Mesenchymal stem cell (in vitro differentiated cells and primary cell): ENCODE measurements at regions not wholly inside any gene's neighbourhood (a gene's known extent, or its start where the extent isn't known, plus 50 kb on each side); places are given as distances from the start of the nearest gene placed in this dataset.
A peak's percentile ranks its signal among the peaks of the same experiment; 100 is the strongest.

Experiments
- DNase-seq: peaks from one replicate; pipeline ENCODE4 v3.0.0-alpha.2; 2013
- H2AFZ ChIP-seq: one replicate; pipeline ENCODE4 v1.6.1; 2013; ENCODE audit warnings: low read depth, mild to moderate bottlenecking, control low read depth, inconsistent platforms, low read length, moderate library complexity
- H2AK5ac ChIP-seq: 2 replicates; pipeline ENCODE4 v1.6.1; 2013; ENCODE audit warnings: low read length, moderate library complexity, mild to moderate bottlenecking, inconsistent platforms; ENCODE audit not compliant: severe bottlenecking
- H2BK120ac ChIP-seq: one replicate; pipeline ENCODE4 v1.6.1; 2013; ENCODE audit warnings: low read depth, mild to moderate bottlenecking, inconsistent platforms, low read length, moderate library complexity
- H2BK12ac ChIP-seq, 2 experiments: one replicate each; pipeline ENCODE4 v1.6.1; 2013; ENCODE audit warnings: inconsistent platforms in 2 of 2, low read length in 2 of 2, mild to moderate bottlenecking in 2 of 2, moderate library complexity in 2 of 2, control low read depth in 1 of 2
- H2BK15ac ChIP-seq: one replicate; pipeline ENCODE4 v1.6.1; 2013; ENCODE audit warnings: mild to moderate bottlenecking, low read depth, inconsistent platforms; ENCODE audit not compliant: poor library complexity, severe bottlenecking
- H2BK5ac ChIP-seq: 2 replicates; pipeline ENCODE4 v1.6.1; 2013; ENCODE audit warnings: low read depth, mild to moderate bottlenecking, low read length, control low read depth, inconsistent platforms; ENCODE audit not compliant: poor library complexity, severe bottlenecking
- H3K14ac ChIP-seq, 2 experiments: one replicate each; pipeline ENCODE4 v1.6.1; 2013; ENCODE audit warnings: inconsistent platforms in 2 of 2, low read length in 2 of 2, control low read depth in 1 of 2, mild to moderate bottlenecking in 1 of 2, moderate library complexity in 1 of 2
- H3K18ac ChIP-seq, 2 experiments: one replicate each; pipeline ENCODE4 v1.6.1; 2013; ENCODE audit warnings: inconsistent platforms in 2 of 2, low read length in 2 of 2, control low read depth in 1 of 2, low read depth in 1 of 2, mild to moderate bottlenecking in 1 of 2
- H3K23ac ChIP-seq, 2 experiments: one replicate each; pipeline ENCODE4 v1.6.1; 2013; ENCODE audit warnings: inconsistent platforms in 2 of 2, low read length in 2 of 2, mild to moderate bottlenecking in 2 of 2, moderate library complexity in 2 of 2, control low read depth in 1 of 2
- H3K27ac ChIP-seq: 2 replicates; pipeline ENCODE4 v1.5.1; 2013; ENCODE audit warnings: mild to moderate bottlenecking, moderate library complexity, low read length, control low read depth, inconsistent platforms; ENCODE audit not compliant: poor library complexity, severe bottlenecking
- H3K27me3 ChIP-seq, 2 experiments: 2 replicates each; pipeline versions ENCODE4 v1.6.1 to v1.7.0; 2013; ENCODE audit warnings: low read length in 2 of 2, mild to moderate bottlenecking in 2 of 2, moderate library complexity in 2 of 2, control low read depth in 1 of 2, inconsistent platforms in 1 of 2; ENCODE audit not compliant: control insufficient read depth in 1 of 2, insufficient read depth in 1 of 2
- H3K36me3 ChIP-seq, 2 experiments: 2 replicates each; pipeline versions ENCODE4 v1.6.1 to v1.7.0; 2013; ENCODE audit warnings: low read length in 2 of 2, control low read depth in 1 of 2, inconsistent platforms in 1 of 2, low read depth in 1 of 2, mild to moderate bottlenecking in 1 of 2; ENCODE audit not compliant: insufficient read depth in 2 of 2, control insufficient read depth in 1 of 2
- H3K4ac ChIP-seq, 2 experiments: one replicate each; pipeline ENCODE4 v1.6.1; 2013; ENCODE audit warnings: inconsistent platforms in 2 of 2, low read length in 2 of 2, mild to moderate bottlenecking in 2 of 2, moderate library complexity in 2 of 2, control low read depth in 1 of 2, low read depth in 1 of 2
- H3K4me1 ChIP-seq: 2 replicates; pipeline ENCODE4 v1.6.1; 2013; ENCODE audit warnings: low read depth, low read length, control low read depth; ENCODE audit not compliant: control insufficient read depth, insufficient read depth
- H3K4me2 ChIP-seq: 2 replicates; pipeline ENCODE4 v1.6.1; 2013; ENCODE audit warnings: low read length, mild to moderate bottlenecking, inconsistent platforms; ENCODE audit not compliant: poor library complexity, severe bottlenecking
- H3K4me3 ChIP-seq, 2 experiments: 2 replicates each; pipeline versions ENCODE4 v1.5.1 to v1.7.0; 2013; ENCODE audit warnings: low read length in 2 of 2, mild to moderate bottlenecking in 2 of 2, control low read depth in 1 of 2, low read depth in 1 of 2; ENCODE audit not compliant: insufficient read depth in 1 of 2
- H3K79me1 ChIP-seq: replicated peaks from 2 replicates; pipeline ENCODE4 v1.6.1; 2013; ENCODE audit warnings: mild to moderate bottlenecking, control low read depth, low read length, inconsistent platforms; ENCODE audit not compliant: poor library complexity, severe bottlenecking
- H3K9ac ChIP-seq: 2 replicates; pipeline ENCODE4 v1.7.0; 2013; ENCODE audit warnings: mild to moderate bottlenecking, low read length, moderate library complexity
- H3K9me3 ChIP-seq: 2 replicates; pipeline ENCODE4 v1.7.0; 2013; ENCODE audit warnings: mild to moderate bottlenecking, low read length; ENCODE audit not compliant: control insufficient read depth
- H4K8ac ChIP-seq: one replicate; pipeline ENCODE4 v1.6.1; 2013; ENCODE audit warnings: inconsistent platforms, mild to moderate bottlenecking, low read length, moderate library complexity
- H4K91ac ChIP-seq: one replicate; pipeline ENCODE4 v1.6.1; 2013; ENCODE audit warnings: mild to moderate bottlenecking, low read length, inconsistent platforms
- WGBS: methylation state at CpG from one replicate; pipeline ENCODE4 v1.1.7; 2013; ENCODE audit warnings: mixed read lengths; 5-methylcytosine and 5-hydroxymethylcytosine counted together

DNA sequence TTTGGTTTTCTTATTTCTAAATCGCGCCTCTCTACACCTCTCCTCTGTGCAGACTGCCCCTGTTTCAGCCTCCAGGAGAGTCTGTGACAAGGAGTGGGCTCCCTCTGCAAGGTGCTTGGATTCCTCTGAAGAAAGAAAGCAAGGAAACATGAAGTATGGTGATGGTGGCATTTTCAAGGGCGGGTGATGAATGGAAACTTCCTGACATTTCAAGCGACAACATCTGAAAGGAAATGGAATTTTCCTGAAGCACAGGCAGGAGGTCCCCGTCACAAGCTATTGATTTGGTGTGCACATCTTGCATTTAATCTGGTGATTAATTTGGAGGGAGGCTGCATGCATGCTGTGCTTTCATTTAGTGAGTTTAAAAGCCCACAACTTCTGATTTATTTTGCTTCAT lies 164.6 kb upstream of the FGGY start:
- Histone ChIP-seq H3K18ac (no peak overlapping the region), H4K8ac (no peak overlapping the region), H3K23ac (no peak overlapping the region), H3K79me1 (no peaks in the 10 kb centered on the region), H2BK12ac (no peak overlapping the region), H2BK120ac (no peak overlapping the region), H4K91ac (no peak overlapping the region), H2AFZ (no peak overlapping the region), H2AK5ac (no peak overlapping the region), H3K14ac (no peak overlapping the region), H2BK15ac (no peak overlapping the region), H3K4me2 (no peak overlapping the region), H3K4me3 (no peak overlapping the region), H3K9ac (no peak overlapping the region), H3K4me1 (peaks cover 4% of the 10 kb centered on the region), H3K27ac (peak overlapping the region; percentile 12), H3K27me3 (no peaks in the 10 kb centered on the region), H3K9me3 (no peaks in the 10 kb centered on the region), H3K36me3 (no peaks in the 10 kb centered on the region), H2BK5ac (no peak overlapping the region), H3K4ac (no peak overlapping the region)
- DNase-seq: no peak
- 85% methylated on average over 5 of the region's 5 CpGs for WGBS

DNA sequence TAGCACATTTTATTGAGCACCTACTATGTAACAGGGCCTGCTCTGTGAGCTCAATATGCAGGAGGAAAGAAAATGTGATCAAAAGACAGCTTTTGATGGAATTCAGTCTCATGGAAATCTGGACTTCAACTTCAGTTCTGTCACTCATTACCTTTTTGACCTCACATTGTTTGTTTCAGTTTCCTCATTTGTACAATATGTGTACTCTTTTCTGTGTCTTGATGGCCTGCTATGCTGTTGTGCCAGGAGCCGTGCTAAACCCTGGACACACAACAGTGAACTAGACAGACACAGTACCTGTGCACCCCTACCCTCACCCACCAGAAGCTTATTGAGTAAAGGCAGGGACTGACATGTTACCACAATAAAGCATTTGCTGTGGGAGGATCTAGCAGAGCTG lies 162.9 kb upstream of the FGGY start:
- no peaks in the 10 kb centered on the region for H3K9me3 ChIP-seq
- no peak overlapping the region for H3K4ac ChIP-seq
- H2AFZ ChIP-seq: no peak overlapping the region
- no peak overlapping the region for H2BK5ac ChIP-seq
- H3K23ac ChIP-seq: no peak overlapping the region
- no peaks in the 10 kb centered on the region for H3K27me3 ChIP-seq
- H3K14ac ChIP-seq: no peak overlapping the region
- no peak overlapping the region for H2BK15ac ChIP-seq
- DNase-seq: no peak
- no peak overlapping the region for H4K8ac ChIP-seq
- H4K91ac ChIP-seq: no peak overlapping the region
- peak overlapping the region; percentile 40 for H2AK5ac ChIP-seq
- peaks cover 1% of the 10 kb centered on the region for H3K4me1 ChIP-seq
- no peak overlapping the region for H3K4me3 ChIP-seq
- H2BK120ac ChIP-seq: no peak overlapping the region
- no peak overlapping the region for H3K27ac ChIP-seq
- no peak overlapping the region for H3K9ac ChIP-seq
- H2BK12ac ChIP-seq: no peak overlapping the region
- H3K4me2 ChIP-seq: no peak overlapping the region
- H3K79me1 ChIP-seq: no peaks in the 10 kb centered on the region
- H3K36me3 ChIP-seq: no peaks in the 10 kb centered on the region
- 100% methylated on average over 1 of the region's 1 CpG for WGBS
- H3K18ac ChIP-seq: peak overlapping the region in 1 of 2 experiments; percentile 18

DNA sequence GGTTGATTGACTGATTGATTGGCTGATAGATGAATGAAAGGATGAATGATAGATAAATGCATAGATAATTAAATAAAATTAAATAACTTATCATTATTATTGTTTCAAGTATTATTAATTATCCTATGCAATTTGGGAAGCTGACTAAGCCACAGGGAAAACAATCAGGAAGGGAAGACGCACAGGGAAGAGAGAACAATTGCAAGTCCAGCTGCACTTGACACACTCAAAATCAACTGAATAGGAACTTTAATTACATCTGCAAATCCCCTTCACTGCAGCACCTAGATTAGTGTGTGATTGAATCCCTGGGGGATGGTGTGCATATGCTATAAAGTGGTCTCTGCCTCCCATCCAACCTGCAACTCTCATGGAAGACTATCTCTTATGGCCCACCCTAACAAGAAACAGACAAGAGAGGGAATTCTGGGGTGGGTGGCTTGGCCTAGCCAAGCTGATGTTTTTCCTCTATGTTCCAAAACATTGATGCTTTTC lies 161.1 kb upstream of the FGGY start:
- Histone ChIP-seq H2BK5ac (no peak overlapping the region), H3K27ac (no peak overlapping the region), H3K4ac (no peak overlapping the region), H2BK15ac (no peak overlapping the region), H2BK12ac (no peak overlapping the region), H3K4me2 (no peak overlapping the region), H3K14ac (no peak overlapping the region), H3K9ac (no peak overlapping the region), H2AFZ (no peak overlapping the region), H2AK5ac (no peak overlapping the region), H2BK120ac (no peak overlapping the region), H3K9me3 (no peaks in the 10 kb centered on the region), H3K27me3 (no peaks in the 10 kb centered on the region), H3K36me3 (no peaks in the 10 kb centered on the region), H4K8ac (no peak overlapping the region), H4K91ac (no peak overlapping the region), H3K18ac (no peak overlapping the region), H3K23ac (no peak overlapping the region), H3K79me1 (no peaks in the 10 kb centered on the region), H3K4me1 (peaks cover 4% of the 10 kb centered on the region), H3K4me3 (no peak overlapping the region)
- WGBS: 100% methylated on average over 1 of the region's 1 CpG
- no peak for DNase-seq

DNA sequence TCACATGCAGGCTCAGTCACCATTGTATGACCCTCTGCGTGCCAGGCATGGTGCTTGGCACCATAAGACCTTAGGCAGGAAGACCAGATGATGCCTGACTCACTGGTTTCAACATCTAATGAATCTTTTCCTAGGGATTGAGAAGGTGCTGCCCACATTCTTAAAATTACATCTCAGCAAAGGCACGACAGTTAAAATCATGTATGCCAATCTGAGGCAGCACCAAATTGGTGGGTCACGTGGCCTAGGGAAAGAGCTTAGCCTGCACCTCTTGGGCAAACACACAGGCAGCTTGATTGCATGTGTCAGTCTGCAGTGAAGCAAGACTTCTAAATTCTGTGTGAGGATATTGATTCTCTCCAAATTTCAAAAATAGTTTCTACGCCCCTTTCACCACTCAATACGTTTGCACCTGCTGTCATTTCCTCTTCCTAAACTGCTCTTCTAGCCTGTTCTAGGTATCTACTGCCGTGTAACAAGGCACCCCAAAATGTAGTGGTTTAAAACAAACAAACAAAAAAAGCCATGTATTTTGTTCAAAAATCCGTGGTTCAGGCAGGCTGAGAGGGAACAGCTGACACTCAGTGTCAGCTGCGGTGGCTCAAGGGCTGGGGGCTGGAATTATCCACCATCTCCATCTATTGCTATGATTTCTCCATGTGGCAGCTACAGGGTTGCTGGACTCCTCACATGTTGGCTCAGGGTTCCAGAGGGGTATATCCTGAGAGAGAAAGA lies 160.2 kb upstream of the FGGY start:
- Histone ChIP-seq H3K4ac (peak overlapping the region in 1 of 2 experiments; percentile 17), H3K27me3 (no peaks in the 10 kb centered on the region), H2AK5ac (peak overlapping the region; percentile 8), H3K14ac (no peak overlapping the region), H3K4me2 (no peak overlapping the region), H3K23ac (no peak overlapping the region), H3K9ac (no peak overlapping the region), H3K27ac (no peak overlapping the region), H2AFZ (no peak overlapping the region), H2BK15ac (no peak overlapping the region), H3K18ac (peak overlapping the region in 1 of 2 experiments; percentile 12), H3K4me1 (peaks cover 8% of the 10 kb centered on the region), H4K8ac (no peak overlapping the region), H3K79me1 (no peaks in the 10 kb centered on the region), H2BK120ac (no peak overlapping the region), H3K36me3 (no peaks in the 10 kb centered on the region), H4K91ac (no peak overlapping the region), H2BK12ac (peak overlapping the region; percentile 14 to 49), H3K4me3 (no peak overlapping the region), H2BK5ac (no peak overlapping the region), H3K9me3 (no peaks in the 10 kb centered on the region)
- WGBS: 86% methylated on average over 8 of the region's 8 CpGs
- DNase-seq: no peak
